ENCODE measurements at regions not wholly inside any gene's neighbourhood (a gene's known extent, or its start where the extent isn't known, plus 50 kb on each side); places are given as distances from the start of the nearest gene placed in this dataset.

DNA sequence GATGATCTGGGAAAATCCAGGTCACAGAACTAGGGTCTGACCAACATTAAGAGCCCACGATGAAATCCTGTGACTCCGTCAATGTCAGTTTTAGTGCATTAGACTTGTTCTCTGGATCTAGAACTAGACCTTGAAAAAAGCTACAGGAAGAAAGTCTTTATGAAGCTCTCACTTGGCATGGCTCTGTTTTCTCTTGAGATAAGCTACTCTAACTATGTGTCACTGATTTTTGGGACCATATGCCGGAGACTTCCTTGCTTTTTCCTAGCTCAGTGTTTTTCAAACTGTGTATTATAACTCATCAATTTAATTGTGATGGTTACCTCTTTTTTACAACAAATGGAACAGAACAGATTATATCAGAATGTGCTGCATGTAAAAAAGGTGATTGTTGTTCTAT lies 379.7 kb upstream of the DAB1 start:
- Mint-ChIP-seq H3K9me3 (peaks cover 4% of the 10 kb centered on the region), H3K4me1 (no peaks in the 10 kb centered on the region), H3K36me3 (no peaks in the 10 kb centered on the region), H3K27me3 (no peaks in the 10 kb centered on the region), H3K4me3 (no peak overlapping the region), H3K27ac (no peak overlapping the region)
- no peak for DNase-seq
- CTCF ChIA-PET: no interaction called here

DNA sequence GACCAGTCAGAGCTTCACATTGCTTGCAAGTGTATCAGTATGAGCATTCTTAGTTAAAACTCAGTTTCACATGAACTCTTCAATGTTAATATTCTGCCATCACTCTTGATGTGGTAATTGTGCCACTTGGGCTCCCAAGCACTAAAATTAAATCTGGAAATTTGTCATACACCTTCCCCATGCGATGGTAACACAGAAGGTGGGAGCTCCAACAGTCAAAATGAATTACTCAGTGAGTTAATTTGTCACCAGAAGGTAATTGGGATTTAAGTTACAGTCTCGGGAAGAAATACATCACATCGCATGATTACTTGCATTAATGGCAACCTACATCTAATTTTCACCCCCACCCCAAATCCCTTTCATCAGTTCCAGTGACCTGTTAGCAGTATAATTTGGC lies 376.5 kb upstream of the DAB1 start:
- no peaks in the 10 kb centered on the region for H3K27me3 Mint-ChIP-seq
- peaks cover 4% of the 10 kb centered on the region for H3K9me3 Mint-ChIP-seq
- no peak overlapping the region for H3K4me3 Mint-ChIP-seq
- CTCF ChIA-PET: no interaction called here
- no peak overlapping the region for H3K27ac Mint-ChIP-seq
- no peak for DNase-seq
- no peaks in the 10 kb centered on the region for H3K36me3 Mint-ChIP-seq
- no peaks in the 10 kb centered on the region for H3K4me1 Mint-ChIP-seq

DNA sequence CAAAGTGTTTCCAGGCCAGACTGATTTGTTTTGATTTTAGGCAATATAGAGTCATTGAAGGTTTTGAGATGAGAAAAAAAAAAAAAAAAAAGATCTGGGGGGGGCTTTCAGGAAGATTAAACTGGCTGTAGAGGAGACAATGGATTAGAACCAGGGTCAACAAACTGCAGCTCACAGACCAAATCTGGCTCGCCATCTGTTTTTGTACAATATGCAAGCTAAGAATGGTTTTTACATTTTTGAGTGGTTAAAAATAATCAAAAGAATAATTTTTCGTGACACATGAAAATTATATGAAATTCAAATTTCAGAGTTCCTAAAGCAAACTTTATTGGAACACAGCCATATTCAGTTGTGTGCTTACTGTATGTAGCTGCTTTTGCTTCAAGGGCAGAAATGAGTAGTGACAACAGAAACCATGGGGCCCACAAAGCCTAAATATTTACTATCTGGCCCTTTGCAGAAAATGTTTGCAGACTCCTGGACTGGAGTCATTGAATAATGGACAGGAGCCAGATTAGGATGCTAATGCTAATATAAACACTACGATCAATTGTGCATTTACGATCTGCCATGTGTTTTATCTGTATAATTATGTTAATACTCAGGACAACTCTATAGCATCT lies 375.7 kb upstream of the DAB1 start:
- no peak overlapping the region for H3K4me3 Mint-ChIP-seq
- DNase-seq: no peak
- H3K36me3 Mint-ChIP-seq: no peaks in the 10 kb centered on the region
- CTCF ChIA-PET: no interaction called here
- peaks cover 4% of the 10 kb centered on the region for H3K9me3 Mint-ChIP-seq
- H3K27ac Mint-ChIP-seq: no peak overlapping the region
- H3K27me3 Mint-ChIP-seq: no peaks in the 10 kb centered on the region
- H3K4me1 Mint-ChIP-seq: no peaks in the 10 kb centered on the region

DNA sequence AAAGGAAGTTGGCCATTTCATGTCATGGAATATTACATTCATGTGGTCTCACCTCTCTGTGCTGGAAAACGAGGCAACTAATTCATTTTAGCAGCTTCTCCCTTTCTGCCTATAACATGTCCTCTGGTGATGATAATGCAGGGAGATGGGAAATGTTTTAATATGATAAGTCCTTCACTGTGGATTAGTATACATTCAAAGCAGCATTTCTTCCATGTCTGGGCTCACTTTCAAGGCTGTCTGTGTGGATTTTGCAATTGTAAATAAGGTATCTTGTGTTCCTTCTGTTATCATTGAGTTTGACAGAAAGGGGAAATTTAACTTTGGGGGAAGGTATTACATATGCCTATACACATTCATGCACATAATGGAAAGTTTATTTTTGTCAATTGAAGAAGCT lies 374.7 kb upstream of the DAB1 start:
- Mint-ChIP-seq H3K27ac (no peak overlapping the region), H3K4me3 (no peak overlapping the region), H3K36me3 (no peaks in the 10 kb centered on the region), H3K4me1 (no peaks in the 10 kb centered on the region), H3K9me3 (peaks cover 4% of the 10 kb centered on the region), H3K27me3 (no peaks in the 10 kb centered on the region)
- DNase-seq: no peak
- CTCF ChIA-PET: interaction anchor here (1.3 kb wide), 1 partner anchor 22 kb away, joined by 3 read pairs; no protein-coding TSS in a partner anchor

DNA sequence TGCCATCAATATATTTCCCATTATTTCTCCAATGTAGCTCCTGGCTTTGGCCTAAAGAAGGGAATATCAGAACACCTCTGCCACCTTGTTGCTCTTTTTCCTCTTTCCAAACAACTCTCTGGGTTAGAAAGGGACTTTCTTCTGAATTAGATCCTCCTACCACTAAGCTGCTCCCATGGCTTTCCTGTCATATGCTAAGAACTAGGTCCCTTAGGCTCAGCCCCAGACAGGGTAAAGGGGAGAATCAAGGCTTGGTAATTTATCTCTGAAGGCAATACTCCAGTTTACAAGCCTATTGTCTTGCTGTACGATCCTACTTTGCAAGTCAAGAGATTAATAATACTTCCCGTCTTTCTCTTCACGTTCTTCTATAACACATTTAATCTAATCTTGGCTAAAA lies 373.2 kb upstream of the DAB1 start:
- H3K4me3 Mint-ChIP-seq: no peak overlapping the region
- H3K4me1 Mint-ChIP-seq: no peaks in the 10 kb centered on the region
- H3K9me3 Mint-ChIP-seq: peaks cover 2% of the 10 kb centered on the region
- CTCF ChIA-PET: interaction anchor here (1.3 kb wide), 1 partner anchor 24 kb away, joined by 3 read pairs; no protein-coding TSS in a partner anchor
- H3K27me3 Mint-ChIP-seq: no peaks in the 10 kb centered on the region
- no peak for DNase-seq
- H3K36me3 Mint-ChIP-seq: no peaks in the 10 kb centered on the region
- no peak overlapping the region for H3K27ac Mint-ChIP-seq

DNA sequence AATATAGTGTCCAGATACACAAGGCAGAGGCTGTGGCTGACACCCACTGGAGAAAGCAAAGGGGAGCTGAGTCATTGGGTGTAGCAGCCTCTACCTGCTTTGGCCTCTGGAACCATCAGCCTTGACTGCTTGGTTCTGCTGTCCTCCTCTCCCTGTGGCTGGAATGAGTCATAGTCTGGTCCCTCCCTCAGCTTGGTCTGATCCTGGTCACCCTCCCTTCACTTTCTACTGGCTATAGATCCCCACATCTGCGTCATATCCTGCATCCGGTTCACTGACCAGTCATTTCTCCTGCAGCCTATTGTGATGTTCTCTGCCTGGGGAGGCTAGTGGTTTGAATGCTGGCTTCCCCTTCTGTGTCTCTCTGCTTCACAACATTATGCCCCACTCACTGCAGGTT lies 372.8 kb upstream of the DAB1 start:
- no peaks in the 10 kb centered on the region for H3K4me1 Mint-ChIP-seq
- no peak for DNase-seq
- H3K27me3 Mint-ChIP-seq: no peaks in the 10 kb centered on the region
- CTCF ChIA-PET: no interaction called here
- no peaks in the 10 kb centered on the region for H3K36me3 Mint-ChIP-seq
- H3K4me3 Mint-ChIP-seq: no peak overlapping the region
- no peaks in the 10 kb centered on the region for H3K9me3 Mint-ChIP-seq
- no peak overlapping the region for H3K27ac Mint-ChIP-seq

DNA sequence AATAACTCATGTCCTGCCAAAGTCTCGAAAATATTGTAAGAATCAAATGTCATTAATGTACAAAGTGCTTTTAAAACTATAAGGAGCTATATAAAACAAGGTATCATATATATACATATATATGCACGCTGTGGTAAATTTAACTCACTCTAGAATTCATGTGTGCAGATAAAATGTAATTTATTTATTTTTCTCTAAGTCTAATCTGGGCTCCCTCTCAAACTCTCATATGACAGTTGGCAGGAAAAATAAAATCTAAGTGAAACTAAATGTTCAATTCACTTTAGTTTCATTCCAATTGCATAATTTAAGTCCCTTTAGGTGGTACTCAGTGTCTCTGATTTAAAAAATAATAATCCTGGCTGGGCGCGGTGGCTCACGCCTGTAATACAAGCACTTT lies 372.0 kb upstream of the DAB1 start:
- H3K9me3 Mint-ChIP-seq: no peaks in the 10 kb centered on the region
- H3K36me3 Mint-ChIP-seq: no peaks in the 10 kb centered on the region
- no peak for DNase-seq
- no peak overlapping the region for H3K27ac Mint-ChIP-seq
- H3K4me3 Mint-ChIP-seq: no peak overlapping the region
- no peaks in the 10 kb centered on the region for H3K4me1 Mint-ChIP-seq
- CTCF ChIA-PET: no interaction called here
- no peaks in the 10 kb centered on the region for H3K27me3 Mint-ChIP-seq

DNA sequence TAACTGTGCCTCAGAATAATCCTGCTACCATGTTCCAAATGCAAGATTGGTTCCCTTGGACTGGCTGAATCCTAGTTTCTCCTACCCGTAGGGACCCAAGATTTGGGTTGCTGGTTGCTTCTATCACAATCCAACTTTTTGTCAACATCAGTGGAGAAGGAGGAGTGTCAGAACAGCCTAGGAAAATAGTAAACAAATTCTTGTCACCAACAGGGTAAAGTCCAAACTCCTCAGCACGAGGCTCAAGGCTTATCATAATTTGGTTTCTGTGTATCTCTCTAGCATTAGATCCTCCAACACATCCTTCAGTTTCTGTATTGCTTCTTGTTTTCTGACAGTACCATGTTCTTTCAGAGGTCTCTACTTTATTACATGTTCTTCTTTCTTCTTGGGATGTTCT lies 370.2 kb upstream of the DAB1 start:
- DNase-seq: no peak
- Mint-ChIP-seq H3K9me3 (no peaks in the 10 kb centered on the region), H3K36me3 (no peaks in the 10 kb centered on the region), H3K27ac (no peak overlapping the region), H3K4me3 (no peak overlapping the region), H3K27me3 (no peaks in the 10 kb centered on the region), H3K4me1 (no peaks in the 10 kb centered on the region)
- CTCF ChIA-PET: no interaction called here

DNA sequence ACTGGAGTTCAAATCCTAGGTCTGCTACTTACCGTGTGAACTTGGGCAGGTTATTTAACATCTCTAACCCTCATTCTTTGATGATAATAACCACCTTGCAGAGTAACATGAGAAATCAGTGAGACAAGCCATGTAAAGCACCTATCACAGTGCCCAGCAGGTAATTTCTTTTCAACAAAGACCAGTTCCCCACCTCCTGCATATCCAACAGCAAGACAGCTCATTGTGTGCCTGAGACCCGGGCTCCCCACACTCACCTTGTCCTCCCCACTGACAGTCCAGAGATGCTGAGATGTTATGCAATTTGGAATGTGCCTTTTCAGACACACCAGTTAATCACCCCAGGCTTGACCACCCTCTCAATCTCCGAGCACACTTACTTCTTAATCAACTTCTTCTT lies 367.6 kb upstream of the DAB1 start:
- Mint-ChIP-seq H3K27me3 (no peaks in the 10 kb centered on the region), H3K27ac (no peak overlapping the region), H3K4me3 (no peak overlapping the region), H3K9me3 (no peaks in the 10 kb centered on the region), H3K4me1 (no peaks in the 10 kb centered on the region), H3K36me3 (no peaks in the 10 kb centered on the region)
- no peak for DNase-seq
- CTCF ChIA-PET: no interaction called here

DNA sequence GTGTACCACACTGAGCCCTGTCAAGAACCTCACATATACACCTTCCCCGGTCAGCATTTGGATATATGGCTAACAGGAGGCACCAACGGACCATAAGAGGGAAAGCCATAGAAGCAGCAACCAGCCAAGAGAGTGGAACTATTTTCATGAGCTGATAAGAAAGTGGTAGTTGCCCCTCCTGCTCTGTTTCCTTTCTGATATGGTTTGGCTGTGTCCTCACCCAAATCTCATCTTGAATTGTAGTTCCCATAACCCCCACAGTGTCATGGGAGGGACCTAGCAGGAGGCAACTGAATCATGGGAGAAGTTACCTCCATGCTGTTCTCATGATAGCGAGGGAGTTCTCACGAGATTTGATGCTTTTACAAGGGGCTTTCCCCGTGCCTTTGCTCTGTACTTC lies 366.1 kb upstream of the DAB1 start:
- no peaks in the 10 kb centered on the region for H3K4me1 Mint-ChIP-seq
- no peaks in the 10 kb centered on the region for H3K9me3 Mint-ChIP-seq
- H3K36me3 Mint-ChIP-seq: no peaks in the 10 kb centered on the region
- CTCF ChIA-PET: no interaction called here
- H3K4me3 Mint-ChIP-seq: no peak overlapping the region
- no peaks in the 10 kb centered on the region for H3K27me3 Mint-ChIP-seq
- no peak overlapping the region for H3K27ac Mint-ChIP-seq
- no peak for DNase-seq

DNA sequence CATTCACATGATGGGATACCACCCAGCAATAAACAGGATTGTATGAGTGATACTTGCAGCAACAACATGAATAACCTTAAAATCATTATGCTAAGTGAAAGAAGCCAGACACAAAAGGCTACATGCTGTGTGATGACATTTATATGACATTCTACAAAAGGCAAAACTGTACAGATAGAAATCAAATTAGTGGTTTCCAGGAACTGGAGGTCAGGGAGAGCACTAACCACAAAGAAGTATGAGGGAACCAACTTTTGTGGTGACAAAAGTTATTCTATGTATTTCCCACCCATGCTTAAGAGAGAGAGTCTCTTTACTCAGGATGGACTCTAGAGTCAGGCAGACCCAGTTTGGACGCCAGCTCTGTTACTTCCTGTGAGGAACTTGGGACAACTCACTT lies 364.5 kb upstream of the DAB1 start:
- CTCF ChIA-PET: no interaction called here
- DNase-seq: no peak

DNA sequence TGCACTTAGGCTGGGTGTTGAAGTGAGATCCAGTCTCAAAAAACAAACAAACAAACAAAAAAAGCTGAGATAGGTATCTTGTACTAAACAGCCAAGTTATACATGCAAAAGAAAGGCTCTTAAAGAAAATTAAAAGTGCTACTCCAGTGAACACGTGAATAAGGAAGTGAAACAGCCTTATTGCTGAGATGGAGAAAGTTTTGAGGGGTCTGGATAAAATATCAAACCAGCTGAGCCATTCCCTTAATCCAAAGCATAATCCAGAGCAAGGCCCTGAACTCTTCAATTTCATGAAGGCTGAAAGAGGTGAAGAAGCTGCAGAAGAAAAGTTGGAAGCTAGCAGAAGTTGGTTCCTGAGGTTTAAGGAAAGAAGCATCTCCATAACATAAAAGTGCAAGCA lies 360.5 kb upstream of the DAB1 start:
- Mint-ChIP-seq H3K27me3 (no peaks in the 10 kb centered on the region), H3K4me1 (no peaks in the 10 kb centered on the region), H3K4me3 (no peak overlapping the region), H3K27ac (no peak overlapping the region), H3K36me3 (no peaks in the 10 kb centered on the region), H3K9me3 (no peaks in the 10 kb centered on the region)
- CTCF ChIA-PET: no interaction called here
- no peak for DNase-seq

More for the DNA sequence above, 364.5 kb upstream of the DAB1 start:
- H3K36me3 Mint-ChIP-seq: no peaks in the 10 kb centered on the region
- H3K27ac Mint-ChIP-seq: no peak overlapping the region
- no peaks in the 10 kb centered on the region for H3K9me3 Mint-ChIP-seq
- H3K4me3 Mint-ChIP-seq: no peak overlapping the region
- H3K27me3 Mint-ChIP-seq: no peaks in the 10 kb centered on the region
- no peaks in the 10 kb centered on the region for H3K4me1 Mint-ChIP-seq

DNA sequence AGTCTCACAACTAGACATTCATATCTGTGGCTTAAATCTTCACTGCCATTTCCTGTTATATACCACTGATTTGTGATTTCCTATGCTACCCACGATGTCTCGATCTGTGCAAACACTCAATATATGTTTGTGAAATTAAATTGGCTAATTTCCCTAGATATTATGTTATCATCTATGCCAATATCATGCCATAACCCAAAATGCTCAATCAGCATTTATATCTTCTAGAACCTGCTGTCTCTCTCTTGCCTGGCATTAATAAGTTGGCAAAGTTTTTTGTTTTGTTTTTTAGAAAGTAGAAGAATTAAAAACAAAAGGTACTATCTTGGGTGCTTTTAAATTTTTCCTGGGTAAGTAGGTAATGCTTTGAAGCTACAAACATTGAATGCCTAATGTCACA lies 358.5 kb upstream of the DAB1 start:
- Mint-ChIP-seq H3K4me1 (no peaks in the 10 kb centered on the region), H3K27ac (no peak overlapping the region), H3K9me3 (no peaks in the 10 kb centered on the region), H3K27me3 (no peaks in the 10 kb centered on the region), H3K4me3 (no peak overlapping the region), H3K36me3 (no peaks in the 10 kb centered on the region)
- CTCF ChIA-PET: no interaction called here
- no peak for DNase-seq

DNA sequence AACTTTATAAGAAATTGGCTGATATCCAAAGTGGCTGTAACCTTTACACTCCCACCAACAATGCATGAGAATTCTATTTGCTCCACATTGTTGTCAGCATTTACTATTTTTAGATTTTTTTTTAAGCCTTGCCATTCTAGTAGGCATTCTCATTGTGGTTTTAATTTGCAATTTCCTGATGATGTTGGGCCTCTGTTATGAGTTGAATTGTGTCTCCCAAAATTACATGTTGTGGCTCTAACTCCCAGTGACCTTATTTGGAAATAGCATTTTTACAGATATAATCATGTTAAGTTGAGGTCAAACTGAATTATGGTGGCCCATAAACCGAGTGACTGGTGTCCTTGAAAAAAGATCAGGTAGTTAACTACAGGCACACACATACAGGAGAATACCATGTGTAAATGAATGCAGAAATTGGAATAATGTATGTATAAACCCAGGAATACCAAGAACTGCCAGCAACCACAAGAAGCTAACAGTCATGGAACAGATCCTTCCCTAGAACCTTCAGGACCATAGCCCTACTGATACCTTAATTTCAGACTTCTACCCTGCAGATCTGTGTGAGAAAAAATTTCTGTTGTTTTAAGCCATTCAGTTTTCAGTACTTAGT lies 348.8 kb upstream of the DAB1 start:
- no peaks in the 10 kb centered on the region for H3K4me1 Mint-ChIP-seq
- no peak overlapping the region for H3K27ac Mint-ChIP-seq
- H3K36me3 Mint-ChIP-seq: no peaks in the 10 kb centered on the region
- H3K27me3 Mint-ChIP-seq: no peaks in the 10 kb centered on the region
- H3K4me3 Mint-ChIP-seq: no peak overlapping the region
- CTCF ChIA-PET: no interaction called here
- no peak for DNase-seq
- H3K9me3 Mint-ChIP-seq: no peaks in the 10 kb centered on the region

DNA sequence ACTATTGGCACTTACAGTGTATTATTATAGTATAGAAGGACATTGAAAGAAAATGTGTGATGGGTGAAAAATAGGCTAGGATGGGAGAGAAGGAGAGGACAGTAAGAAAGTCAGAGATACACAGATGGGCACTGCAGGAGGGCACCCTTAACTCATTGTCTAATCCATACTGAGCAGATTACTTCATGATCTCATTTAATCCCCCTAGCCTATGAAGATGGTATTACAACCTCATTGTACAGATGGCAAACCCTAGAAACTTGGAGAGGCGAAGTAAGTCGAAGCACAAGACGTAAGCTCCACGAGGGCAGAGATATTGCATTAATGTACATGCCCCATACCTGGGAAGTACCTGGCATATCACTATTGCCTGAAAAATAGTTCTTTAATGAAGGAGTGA lies 346.9 kb upstream of the DAB1 start:
- Mint-ChIP-seq H3K36me3 (no peaks in the 10 kb centered on the region), H3K27ac (no peak overlapping the region), H3K9me3 (no peaks in the 10 kb centered on the region), H3K4me1 (no peaks in the 10 kb centered on the region), H3K4me3 (no peak overlapping the region), H3K27me3 (no peaks in the 10 kb centered on the region)
- CTCF ChIA-PET: no interaction called here
- DNase-seq: no peak

DNA sequence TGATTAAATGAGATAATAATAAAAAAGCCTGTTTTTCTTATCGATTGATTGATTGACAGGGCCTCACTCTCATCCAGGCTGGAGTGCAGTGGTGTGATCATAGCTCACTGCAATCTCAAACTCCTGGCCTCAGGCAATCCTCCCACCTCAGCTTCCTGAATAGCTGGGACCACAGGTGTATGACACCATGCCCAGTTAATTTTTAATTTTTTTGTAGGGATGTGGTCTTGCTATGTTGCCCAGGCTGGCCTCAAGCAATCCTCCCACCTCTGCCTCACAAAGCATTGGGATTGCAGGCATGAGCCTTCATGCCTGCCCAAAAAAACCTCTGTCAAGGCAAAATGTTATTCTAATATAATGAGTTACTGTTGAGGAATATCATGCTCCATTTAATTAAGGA lies 346.4 kb upstream of the DAB1 start:
- Mint-ChIP-seq H3K36me3 (no peaks in the 10 kb centered on the region), H3K27ac (no peak overlapping the region), H3K4me3 (no peak overlapping the region), H3K9me3 (no peaks in the 10 kb centered on the region), H3K27me3 (no peaks in the 10 kb centered on the region), H3K4me1 (no peaks in the 10 kb centered on the region)
- CTCF ChIA-PET: no interaction called here
- DNase-seq: no peak
